ENCODE measurements at regions not wholly inside any gene's neighbourhood (a gene's known extent, or its start where the extent isn't known, plus 50 kb on each side); places are given as distances from the start of the nearest gene placed in this dataset.
A peak's percentile ranks its signal among the peaks of the same experiment; 100 is the strongest.

- no peak for TF ChIP-seq CTCF (IDR thresholded peaks at IDR 0.05; ENCODE audit: insufficient read depth, low read depth, low read length, missing control alignments)
- H3K4me3 ChIP-seq (ENCODE audit: low read length), result no peak overlapping the region
- no peak for DNase-seq (ENCODE audit: low read depth)
Observed at GRCh38 chr12:126602612-126603011, 1537.4 kb downstream of the AACS start.

- no peak for TF ChIP-seq CTCF (IDR thresholded peaks at IDR 0.05; ENCODE audit: insufficient read depth, low read depth, low read length, missing control alignments)
- DNase-seq (ENCODE audit: low read depth), result no peak
- no peak overlapping the region for H3K4me3 ChIP-seq (ENCODE audit: low read length)
Observed at GRCh38 chr12:126607157-126607556, 1541.9 kb downstream of the AACS start.

GRCh38 chr12:126607867-126608266 lies 1542.6 kb downstream of the AACS start:
- no peak overlapping the region for H3K4me3 ChIP-seq (ENCODE audit: low read length)
- no peak for DNase-seq (ENCODE audit: low read depth)
- TF ChIP-seq CTCF (IDR thresholded peaks at IDR 0.05; ENCODE audit: insufficient read depth, low read depth, low read length, missing control alignments), result no peak

GRCh38 chr12:126608607-126609175 lies 1543.5 kb downstream of the AACS start:
- no peak overlapping the region for H3K4me3 ChIP-seq (ENCODE audit: low read length)
- TF ChIP-seq CTCF (IDR thresholded peaks at IDR 0.05; ENCODE audit: insufficient read depth, low read depth, low read length, missing control alignments), result no peak
- no peak for DNase-seq (ENCODE audit: low read depth)

GRCh38 chr12:126616441-126616840 lies 1551.2 kb downstream of the AACS start:
- H3K4me3 ChIP-seq (ENCODE audit: low read length), result no peak overlapping the region
- TF ChIP-seq CTCF (IDR thresholded peaks at IDR 0.05; ENCODE audit: insufficient read depth, low read depth, low read length, missing control alignments), result no peak
- DNase-seq (ENCODE audit: low read depth), result no peak

GRCh38 chr12:126617312-126617711 lies 1552.1 kb downstream of the AACS start:
- H3K4me3 ChIP-seq (ENCODE audit: low read length), result no peak overlapping the region
- TF ChIP-seq CTCF (IDR thresholded peaks at IDR 0.05; ENCODE audit: insufficient read depth, low read depth, low read length, missing control alignments), result peak; percentile 10
- DNase-seq (ENCODE audit: low read depth), result no peak

GRCh38 chr12:126627596-126627995 lies 1562.4 kb downstream of the AACS start:
- H3K4me3 ChIP-seq (ENCODE audit: low read length), result no peak overlapping the region
- TF ChIP-seq CTCF (IDR thresholded peaks at IDR 0.05; ENCODE audit: insufficient read depth, low read depth, low read length, missing control alignments), result no peak
- no peak for DNase-seq (ENCODE audit: low read depth)

Measured in epithelial cell of esophagus (primary cell).